GM21576 (cell line): ENCODE measurements at regions not wholly inside any gene's neighbourhood (a gene's known extent, or its start where the extent isn't known, plus 50 kb on each side); places are given as distances from the start of the nearest gene placed in this dataset.
"Not testable (repeated sequence)": the region's sequence is repeated elsewhere in the genome, so short reads cannot be mapped to it uniquely, and the experiment has no call there.

Experiments used
- ATAC-seq: cut with Tn5 transposase; IDR thresholded peaks from one replicate; pipeline ENCODE4 v1.9.1; 2021; ENCODE audit warnings: mild to moderate bottlenecking, moderate library complexity; ENCODE audit not compliant: unreplicated experiment

DNA sequence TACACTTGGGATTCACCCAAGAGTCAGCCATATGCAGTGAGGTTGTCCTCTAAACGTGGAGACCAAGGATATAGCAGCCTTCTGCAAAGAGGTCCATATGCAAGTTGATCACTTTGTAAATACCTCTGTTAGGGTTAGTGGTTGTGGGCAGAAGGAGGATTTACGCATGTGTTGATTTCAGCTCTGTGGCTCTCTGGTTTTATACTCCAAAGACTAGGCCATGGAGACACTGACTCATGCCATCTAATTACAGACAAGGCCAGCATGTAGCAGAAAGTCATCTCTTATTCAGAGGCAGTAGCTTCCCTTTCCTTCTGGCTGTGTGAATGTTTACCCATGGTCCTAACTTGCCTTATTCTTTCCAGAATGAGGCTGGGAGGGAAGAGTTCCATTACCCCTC lies 140.9 kb upstream of the GOLGA6L4 start:
- ATAC-seq: not testable (repeated sequence)

DNA sequence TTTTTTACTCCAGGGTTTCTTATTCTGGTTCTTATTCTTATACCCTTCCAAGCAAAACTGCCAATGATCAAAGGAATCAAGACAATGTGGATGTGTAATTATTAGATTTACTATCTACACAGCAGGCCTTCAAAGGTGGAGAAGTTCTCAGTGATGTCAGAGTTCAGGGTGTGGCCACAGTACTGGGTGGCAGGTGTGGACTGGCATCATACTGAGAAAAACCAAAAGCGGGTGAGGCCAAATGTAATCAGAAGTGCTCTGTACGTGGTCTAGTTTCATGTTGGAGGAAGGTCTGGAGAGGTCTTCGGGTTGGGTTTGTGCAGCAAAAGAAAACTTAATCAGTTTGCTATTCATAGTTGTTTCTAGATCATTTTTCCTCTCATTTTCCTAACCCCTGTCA lies 138.5 kb upstream of the GOLGA6L4 start:
- ATAC-seq: not testable (repeated sequence)

DNA sequence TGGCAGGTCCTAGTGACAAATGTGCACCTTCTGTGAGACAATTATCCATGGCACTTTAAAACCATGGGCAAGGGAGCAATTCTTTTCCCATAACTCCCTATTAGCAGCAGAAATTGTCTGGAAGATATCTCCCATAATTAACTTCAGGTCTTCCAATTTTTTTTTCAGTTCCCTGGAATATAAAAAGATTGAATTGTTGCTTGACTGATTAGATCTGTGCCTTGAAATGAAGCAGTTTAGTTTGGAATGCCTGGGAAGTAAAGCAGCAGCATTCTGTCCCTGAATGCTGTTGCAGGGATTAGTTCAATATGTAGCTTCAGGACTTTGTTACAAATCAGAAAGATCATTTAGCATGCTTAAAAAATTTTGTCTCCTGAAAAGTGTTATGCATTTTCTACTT lies 137.0 kb upstream of the GOLGA6L4 start:
- ATAC-seq: no peak

DNA sequence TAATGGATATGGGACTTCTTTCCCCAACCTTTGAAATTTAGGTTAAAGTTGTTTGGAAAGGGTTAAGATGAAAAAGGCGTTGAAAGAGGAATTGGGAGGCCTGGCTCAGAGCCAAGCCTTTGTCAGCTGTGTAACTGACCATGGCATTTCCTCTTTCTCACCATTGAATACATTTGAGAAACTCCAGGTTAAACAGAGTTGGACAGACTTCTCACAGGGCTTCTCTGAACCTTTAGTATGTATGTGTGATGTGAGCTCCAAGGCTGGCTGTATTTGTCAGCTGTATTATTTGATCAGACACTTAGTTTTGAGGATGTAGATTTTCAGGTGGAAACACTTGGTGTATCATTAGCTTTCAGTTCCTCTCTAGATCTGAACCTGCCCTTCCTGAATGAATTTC lies 136.4 kb upstream of the GOLGA6L4 start:
- ATAC-seq: no peak

DNA sequence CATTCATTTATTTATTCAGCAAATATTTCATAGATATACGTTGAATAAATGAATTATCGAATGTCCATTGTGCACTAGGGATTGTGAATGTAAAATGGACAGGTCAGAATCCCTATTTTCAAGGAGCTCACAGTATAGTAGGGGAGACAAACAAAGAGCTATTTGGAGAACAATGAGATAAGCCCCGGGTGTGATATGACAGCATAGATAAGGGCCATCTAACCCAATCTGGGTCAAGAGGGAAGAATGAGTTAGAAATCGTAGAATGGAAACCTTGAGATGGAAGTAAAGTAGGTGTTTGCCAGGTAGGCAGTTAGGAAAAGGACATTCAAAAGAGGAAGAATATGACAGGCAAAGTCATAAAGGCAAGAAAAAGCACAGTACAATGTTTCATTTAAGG lies 132.2 kb upstream of the GOLGA6L4 start:
- ATAC-seq: no peak

DNA sequence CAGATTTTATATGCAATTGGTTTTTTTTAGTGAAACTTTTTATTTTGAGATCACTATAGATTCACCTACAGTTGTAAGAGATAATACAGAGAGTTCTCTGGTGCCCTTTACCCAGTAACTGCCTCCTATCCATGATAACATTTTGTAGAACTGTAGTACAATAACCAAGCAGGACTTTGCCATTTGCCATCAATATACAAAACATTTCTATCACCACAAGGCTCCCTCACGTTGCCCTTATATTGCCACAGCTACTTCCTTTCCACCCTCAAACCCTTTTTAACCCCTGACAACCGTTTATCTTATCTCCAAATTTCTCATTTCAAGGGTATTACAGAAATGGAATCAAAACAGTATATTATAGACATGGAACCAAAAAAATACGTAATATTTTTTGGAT lies 130.7 kb upstream of the GOLGA6L4 start:
- no peak for ATAC-seq

DNA sequence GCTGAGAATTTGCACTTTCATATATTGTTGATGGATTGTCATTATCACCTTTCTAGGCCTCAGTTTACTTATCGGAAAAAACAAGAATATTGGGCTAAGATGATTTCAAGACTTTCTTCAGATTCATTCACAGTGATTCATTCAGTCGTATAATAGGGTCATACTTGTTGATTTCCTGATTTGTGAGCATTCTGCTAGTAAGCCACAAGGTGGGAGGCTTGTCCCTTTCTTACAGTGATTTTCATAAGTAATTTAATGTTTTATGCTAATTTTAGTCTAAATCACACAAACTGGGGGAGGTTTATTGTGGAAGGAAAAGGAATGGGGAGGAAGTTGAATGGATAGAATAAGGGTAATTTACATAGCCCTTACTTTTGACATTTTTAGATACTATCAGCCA lies 126.8 kb upstream of the GOLGA6L4 start:
- no peak for ATAC-seq

DNA sequence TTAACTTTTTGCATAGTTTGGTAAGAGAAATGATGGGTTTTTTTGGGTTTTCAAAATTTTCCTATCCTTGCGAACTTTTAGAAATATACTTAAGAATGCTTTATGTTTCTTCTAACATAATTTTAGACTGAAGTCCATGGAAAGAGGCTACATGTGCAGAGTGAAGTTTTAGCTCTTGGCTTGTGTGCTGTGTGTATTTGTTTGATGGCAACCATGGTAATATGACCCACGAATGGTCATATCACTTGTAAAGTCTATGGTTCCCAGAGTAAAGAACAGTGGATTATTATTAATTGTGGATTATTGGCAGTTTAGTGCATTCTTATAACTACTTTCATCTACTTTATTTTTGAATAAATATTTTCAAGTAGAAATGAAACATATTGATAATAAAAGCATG lies 124.0 kb upstream of the GOLGA6L4 start:
- ATAC-seq: no peak

DNA sequence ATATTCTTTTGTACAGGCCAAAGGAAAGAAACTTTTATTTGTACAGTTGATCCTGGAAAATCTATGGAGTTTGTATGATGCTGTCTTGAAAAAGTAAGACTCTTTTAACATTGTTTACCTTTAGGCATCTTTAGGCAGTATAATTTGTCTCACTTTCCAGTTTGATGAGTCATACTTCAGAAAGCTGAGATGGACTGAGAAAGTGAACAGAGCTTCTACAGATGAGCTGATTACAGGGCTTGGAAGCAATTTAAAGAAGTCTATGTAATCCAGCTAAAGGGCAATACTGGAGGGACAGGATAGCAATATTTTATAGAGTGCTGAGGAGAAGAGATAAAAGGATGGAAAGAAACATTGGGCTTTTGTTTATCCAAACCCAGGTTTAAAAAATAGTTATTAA lies 123.5 kb upstream of the GOLGA6L4 start:
- ATAC-seq: no peak

DNA sequence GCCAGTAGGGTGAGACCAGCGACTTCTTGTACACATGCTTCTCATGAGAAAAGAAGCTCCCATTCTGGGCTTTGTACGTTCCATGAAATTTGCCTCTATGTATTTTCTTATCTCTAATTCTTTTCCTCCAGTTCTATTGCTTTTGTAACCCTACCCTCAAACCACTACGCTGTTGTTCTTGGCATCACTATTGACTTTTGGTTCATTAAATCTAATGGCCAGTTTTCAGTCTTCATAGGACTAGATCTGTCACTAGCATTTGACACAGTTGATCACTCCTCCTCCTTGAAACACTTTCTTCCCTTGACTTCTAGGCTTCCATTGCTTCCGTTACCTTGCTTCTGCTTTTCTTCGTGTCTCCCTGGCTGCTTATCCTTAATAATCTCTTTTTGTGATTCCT lies 121.7 kb upstream of the GOLGA6L4 start:
- ATAC-seq: no peak

DNA sequence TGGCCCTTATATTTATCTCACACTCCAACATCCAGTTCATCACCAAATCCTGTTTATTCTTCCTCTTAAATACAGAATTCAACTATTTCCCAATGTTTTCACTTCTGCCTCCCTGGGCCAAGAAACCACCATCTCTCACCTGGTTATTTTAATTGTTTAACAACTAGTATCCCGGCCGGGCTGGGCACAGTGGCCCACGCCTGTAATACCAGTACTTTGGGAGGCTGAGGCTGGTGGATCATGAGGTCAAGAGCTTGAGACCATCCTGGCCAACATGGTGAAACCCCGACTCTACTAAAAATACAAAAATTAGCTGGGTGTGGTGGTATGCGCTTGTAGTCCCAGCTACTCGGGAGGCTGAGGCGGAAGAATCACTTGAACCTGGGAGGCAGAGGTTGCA lies 120.9 kb upstream of the GOLGA6L4 start:
- ATAC-seq: not testable (repeated sequence)

DNA sequence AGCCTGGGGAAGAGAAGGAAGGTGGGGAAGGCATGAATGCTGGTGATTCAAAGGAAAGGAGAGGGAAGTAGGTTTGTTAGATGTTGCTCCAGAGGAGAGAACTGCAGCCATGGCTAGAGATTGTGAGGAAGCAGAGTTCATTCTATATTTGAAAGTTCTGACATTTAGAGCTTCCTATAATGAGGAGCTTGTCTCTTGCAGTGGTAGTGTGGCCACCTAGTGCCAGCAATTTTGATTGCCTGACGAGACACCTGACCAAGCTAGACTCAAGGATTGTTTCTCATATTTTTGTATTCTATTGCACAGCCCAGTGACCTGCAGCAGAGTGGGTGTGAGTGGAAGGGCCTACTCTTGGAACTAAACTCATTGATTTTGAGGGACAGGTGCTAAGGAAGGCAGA lies 116.2 kb upstream of the GOLGA6L4 start:
- ATAC-seq: not testable (repeated sequence)

DNA sequence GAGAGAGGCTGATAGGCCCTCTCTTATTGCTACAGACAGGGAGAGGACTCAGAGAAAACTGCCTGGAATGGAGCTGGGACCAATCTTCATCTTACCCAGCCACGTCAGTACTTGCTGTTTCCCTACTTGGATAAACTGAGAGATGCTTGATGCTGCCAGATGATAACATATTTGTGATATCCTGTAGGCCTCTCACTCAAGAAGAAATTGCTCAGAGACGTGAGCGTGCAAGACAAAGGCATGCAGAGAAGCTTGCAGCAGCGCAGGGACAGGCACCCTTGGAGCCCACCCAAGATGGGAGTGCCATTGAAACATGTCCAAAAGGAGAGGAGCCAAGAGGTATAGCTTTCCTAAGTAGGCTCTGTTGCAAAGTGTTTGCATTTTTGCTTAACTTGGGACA lies 114.7 kb upstream of the GOLGA6L4 start:
- ATAC-seq: not testable (repeated sequence)

DNA sequence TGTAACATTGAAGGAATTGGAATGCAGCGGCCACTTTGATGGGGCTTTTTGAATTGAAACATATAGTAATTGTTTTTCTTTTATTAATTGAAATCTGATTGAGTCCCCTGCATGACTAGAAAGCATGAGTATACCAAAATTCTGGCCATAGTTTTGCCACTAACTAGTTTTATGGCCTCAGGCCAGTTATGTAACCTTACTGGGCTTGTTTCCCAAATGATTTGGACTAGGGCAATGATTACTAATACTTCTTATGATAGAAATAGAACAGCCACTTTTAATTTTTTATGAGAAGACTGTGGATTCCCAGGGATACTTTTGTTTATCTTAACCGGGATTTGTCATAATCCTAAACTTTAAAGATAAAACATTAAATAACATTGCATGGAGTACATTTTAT lies 106.9 kb upstream of the GOLGA6L4 start:
- not testable (repeated sequence) for ATAC-seq

DNA sequence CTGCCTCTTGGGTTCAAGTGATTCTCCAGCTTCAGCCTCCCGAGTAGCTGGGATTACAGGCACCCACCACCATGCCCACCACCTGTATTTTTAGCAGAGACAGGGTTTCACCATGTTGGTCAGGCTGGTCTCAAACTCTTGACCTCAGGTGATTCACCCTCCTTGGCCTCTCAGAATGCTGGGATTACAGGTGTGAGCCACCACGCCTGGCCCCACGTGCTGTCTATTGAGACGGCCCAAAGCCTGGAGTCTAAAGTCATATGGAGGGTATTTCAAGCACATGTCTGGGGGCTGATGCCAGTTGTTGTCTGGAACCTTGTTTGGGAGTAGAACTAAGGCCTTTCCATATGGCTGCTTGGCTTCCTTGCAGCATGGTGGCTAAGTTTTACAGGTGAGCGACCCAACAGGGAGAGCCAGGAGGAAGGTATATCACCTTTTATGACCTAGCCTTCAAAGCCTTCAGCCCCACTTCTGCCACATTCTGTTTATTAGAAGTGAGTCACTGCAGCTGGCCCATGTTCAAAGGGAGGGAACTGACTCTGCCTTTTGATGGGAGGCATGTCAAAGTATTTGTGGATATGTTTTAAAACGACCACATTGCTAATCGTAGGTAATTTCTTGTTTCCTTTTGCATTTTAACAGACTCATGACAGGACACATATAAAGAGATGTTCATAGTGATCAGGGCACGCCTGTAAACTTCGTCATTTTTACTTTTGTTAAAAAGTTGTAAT lies 105.3 kb upstream of the GOLGA6L4 start:
- not testable (repeated sequence) for ATAC-seq

DNA sequence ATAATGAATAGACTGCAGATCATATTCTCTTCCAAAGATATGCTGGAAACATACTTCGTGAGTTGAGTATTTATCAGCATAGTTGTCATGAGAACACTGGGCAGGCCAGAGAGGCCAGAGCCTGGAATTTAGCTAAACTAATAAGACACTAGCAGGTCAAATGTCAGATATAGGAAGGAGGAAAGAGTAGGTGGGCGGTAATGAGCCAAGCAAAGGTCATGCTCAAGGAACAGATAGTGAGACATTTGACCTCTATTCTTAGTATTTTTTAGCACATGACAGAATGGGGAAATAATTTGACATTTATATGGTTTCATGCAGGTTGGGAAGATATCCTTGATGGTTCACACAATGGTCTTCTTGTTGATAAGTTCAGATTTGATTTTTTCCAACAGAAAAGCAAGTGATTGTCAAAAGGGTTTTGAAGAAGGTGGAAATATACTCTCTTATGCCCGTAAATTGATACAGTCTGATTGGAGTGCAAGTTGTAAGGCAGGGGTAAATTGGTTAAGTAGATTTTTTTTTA lies 99.6 kb upstream of the GOLGA6L4 start:
- ATAC-seq: not testable (repeated sequence)

DNA sequence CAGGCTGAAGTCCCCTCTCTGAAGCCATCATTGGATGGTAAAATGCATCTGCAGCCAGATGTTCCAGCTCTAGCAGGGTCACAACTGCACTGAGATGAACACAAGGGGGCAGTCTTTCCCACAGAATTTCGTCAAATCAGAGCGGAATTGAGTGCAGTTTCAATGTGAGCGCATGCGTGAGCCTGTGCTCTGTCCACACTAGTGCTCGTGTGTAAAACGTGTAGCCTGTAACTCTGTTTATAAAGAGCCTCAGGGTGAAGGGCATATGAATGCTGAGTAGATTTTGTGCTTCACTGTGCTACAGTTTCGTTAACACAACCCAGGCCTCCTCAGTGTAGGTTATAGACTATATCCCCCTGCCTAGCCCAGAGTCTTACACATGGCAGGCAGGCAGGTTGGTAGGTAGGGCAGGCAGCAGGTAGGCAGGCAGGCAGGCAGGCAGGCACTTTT lies 92.7 kb upstream of the GOLGA6L4 start:
- peak; percentile 93 for ATAC-seq

DNA sequence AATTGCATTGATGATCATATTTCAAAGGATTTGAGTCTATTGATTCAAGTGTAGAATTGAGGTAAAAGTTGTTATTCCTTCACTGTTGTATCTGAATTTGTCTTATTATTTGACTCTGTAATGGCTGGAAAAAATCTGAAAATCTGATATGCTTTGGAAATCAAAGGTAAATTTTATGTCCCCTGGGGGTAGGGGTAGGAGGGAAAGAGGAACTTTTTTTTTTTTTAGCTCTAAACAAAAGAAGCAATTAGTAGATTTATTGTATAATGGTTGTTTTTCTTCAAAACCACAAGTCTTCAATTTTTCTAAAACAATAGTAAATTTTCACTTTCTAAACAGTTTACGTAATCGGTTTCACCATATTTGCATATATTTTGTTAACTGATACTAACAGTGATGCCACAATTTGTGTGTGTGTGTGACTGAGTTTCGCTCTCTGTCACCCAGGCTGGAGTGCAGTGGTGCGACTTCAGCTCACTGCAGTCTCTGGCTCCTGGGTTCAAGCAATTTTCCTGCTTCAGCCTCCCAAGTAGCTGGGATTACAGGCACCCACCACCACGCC lies 91.7 kb upstream of the GOLGA6L4 start:
- no peak for ATAC-seq

DNA sequence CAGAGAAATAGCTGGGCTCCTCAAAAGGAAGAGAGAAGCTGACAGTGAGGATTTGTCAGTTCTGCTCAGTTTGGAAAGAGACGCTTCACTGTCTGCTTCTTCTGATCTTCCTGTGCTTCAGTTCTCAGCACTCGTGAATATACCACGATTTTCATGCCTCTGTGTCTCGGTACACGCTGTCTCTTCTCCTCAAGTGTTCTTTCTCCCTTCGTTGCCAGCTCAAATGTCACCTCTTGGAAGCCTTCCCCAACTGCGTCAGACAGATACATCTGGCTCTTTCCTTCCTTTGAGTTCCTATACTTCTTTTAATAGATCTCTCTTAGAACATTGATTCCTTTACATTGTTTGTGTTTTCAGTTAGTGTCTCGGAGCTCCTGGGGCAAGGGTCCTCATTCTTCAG lies 90.6 kb upstream of the GOLGA6L4 start:
- not testable (repeated sequence) for ATAC-seq

DNA sequence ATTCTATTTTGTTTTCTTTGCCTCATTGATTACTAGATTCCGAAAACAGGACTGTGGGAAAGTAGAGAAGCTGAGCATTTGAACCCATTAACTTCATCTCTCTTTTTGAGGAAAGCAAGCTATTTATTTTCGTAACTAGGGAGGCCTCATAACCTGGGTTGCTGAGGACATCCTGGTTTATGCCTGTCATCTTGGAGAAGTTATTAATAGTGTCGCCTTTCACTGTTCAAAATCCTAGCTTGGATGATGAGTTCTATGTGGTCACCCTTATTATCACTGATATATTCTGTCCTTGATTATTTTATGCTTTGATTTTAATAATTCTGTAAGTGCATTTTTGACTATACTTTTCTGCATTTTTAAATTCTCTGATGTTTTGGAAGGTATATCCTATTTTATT lies 89.3 kb upstream of the GOLGA6L4 start:
- ATAC-seq: not testable (repeated sequence)

DNA sequence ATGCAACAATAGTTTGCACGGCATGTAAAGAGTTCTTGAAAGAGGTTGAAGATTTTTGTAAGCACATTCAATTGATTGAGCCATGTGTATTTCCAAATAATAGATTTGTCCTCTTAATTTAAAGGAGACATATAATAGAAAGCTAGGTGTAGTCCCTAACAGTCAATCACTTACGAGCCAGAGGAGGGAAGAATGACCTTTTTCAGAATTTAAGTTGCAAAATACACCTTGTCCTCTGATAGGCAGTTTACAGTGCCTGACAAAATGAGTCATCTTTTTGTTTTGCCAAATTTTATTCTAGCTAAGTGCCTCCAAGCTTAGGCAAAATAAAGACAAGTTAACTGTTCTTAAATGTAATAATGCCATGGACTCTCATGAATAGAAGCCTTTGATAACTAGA lies 88.3 kb upstream of the GOLGA6L4 start:
- not testable (repeated sequence) for ATAC-seq

DNA sequence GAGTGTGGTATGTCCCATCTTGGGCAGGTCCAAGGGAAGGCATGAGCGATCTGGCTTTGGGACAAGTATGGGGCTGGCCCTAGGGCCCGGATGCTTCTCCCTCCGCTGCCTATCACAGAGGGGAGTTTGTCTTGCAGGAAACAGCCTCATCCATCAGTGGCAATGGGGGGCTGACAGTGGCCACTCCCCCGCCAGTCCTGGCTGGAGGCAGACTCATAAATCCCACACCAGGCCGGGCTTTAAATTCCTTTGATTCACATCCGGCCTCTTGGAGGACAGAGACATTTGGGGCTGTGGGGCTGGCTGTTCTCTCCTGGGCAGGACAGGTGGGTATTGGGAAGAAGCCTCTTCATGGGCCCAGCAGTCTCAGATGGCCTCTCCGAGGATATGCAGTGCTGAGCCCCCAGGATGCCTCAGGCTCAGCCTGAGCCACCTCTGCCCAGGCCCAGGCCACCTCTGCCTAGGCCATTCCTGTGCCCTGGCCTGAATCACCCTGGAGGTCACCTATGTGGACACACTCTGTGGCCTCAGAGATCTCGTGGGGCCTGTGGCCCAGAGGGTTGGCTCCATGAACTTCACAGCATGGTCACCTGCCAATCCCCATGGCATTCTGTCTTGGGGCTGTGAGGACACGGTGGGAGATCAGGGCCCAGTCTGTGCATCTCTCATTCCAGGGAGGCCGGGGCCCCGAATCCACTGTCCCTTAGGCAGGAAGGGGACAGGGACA lies 84.2 kb upstream of the GOLGA6L4 start:
- ATAC-seq: no peak
